HG03196 (cell line): ENCODE measurements at regions not wholly inside any gene's neighbourhood (a gene's known extent, or its start where the extent isn't known, plus 50 kb on each side); places are given as distances from the start of the nearest gene placed in this dataset.

Experiments
- ATAC-seq: cut with Tn5 transposase; IDR thresholded peaks from one replicate; pipeline ENCODE4 v1.9.1; 2021; ENCODE audit not compliant: unreplicated experiment

DNA sequence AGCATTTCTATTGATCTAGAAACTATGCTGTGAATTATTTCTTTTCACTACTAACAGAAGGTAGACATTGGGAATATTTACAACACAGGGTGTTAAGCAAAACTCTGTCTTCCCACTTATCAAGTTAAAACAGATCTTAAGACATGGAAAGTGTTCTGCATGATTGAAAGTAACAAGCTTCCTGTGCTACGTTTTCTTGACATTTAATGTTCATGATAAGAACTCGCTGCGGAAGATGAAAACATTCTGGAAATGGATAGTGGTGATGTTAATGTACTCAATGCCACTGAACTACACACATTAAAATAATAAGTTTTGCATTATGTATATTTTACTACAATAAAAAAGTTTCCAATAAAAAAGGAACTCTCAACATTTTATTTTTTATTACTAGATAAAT is 74.4 kb upstream of the SCN7A start:
- no peak for ATAC-seq

GRCh38 chr2:166565501-166565900 is 71.5 kb upstream of the SCN7A start:
- no peak for ATAC-seq

- no peak for ATAC-seq
Observed at GRCh38 chr2:166563894-166564293, 69.8 kb upstream of the SCN7A start.

GRCh38 chr2:166560022-166560421 is 66.0 kb upstream of the SCN7A start:
- ATAC-seq: no peak

- no peak for ATAC-seq
Observed at GRCh38 chr2:166550923-166551322, 56.9 kb upstream of the SCN7A start.

DNA sequence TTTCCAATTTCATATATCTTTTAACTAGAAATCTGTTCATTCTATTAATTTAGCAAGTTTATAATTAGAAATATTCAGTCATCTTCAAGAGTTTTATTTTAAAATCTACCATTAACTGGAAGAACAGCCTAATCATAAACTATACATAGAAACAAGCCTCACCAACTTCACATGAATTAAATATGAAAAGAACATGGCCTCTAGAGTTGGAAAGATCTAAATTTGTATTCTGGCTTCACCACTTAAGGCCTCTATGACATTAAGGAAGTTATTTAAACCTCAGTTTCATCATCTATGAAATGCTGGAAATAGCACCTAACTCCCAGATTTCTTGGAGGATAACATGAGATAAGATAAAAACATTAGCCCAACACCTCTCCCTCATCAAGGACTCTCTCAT is 51.4 kb upstream of the SCN7A start:
- ATAC-seq: no peak
